ENCODE measurements at regions not wholly inside any gene's neighbourhood (a gene's known extent, or its start where the extent isn't known, plus 50 kb on each side); places are given as distances from the start of the nearest gene placed in this dataset.

DNA sequence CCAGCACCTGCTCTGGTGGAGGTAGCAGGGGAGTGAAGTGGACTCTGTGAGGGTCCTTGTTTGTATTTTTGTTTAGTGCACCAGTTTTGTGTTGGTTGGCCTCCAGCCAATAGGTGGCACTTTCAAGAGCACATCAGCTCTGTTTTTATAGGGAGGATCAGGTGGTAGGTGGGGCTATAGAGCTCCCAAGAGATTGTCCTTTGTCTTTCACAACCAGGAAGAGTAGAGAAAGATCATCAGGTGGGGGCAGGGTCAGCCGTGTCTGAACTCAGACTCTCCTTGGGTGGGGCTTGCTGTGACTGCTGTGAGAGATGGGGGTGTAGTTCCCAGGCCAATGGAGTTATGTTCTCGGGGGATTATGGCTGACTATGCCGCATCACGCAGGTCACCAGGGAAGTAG lies 159.8 kb downstream of the ZNF326 start:
- peaks cover 2 to 6% of the 10 kb centered on the region in 2 donors for H3K9me3 Mint-ChIP-seq
- H3K4me1 Mint-ChIP-seq (ENCODE audit: low read depth in 2 of 2), result no peaks in the 10 kb centered on the region
- peaks cover 14 to 26% of the 10 kb centered on the region in 2 donors for H3K27me3 Mint-ChIP-seq
- H3K36me3 Mint-ChIP-seq (ENCODE audit: insufficient read depth), result no peaks in the 10 kb centered on the region
- H3K27ac Mint-ChIP-seq, result no peak overlapping the region
- ATAC-seq (replicated peaks) (no peak), DNase-seq (no peak)
- no peak overlapping the region for H3K4me3 Mint-ChIP-seq

DNA sequence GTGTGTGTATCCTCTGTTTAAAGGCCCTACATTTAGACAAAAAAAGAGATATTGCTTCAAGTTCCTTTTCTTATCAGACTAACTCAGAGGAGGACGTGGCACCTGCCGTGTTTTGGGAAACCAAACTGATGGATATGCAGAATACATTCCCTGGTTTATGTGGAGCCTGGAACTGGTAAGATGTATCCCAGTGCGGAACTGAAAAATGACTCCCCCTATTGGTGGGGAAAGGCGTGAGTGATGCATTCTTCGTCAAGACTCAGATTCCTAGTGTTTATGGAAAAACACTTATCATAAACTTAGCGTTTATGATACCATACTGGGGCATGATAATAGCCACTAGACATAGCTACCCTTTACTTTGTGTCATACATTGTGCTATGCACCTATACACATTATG lies 154.2 kb downstream of the ZNF326 start:
- H3K4me1 Mint-ChIP-seq (ENCODE audit: low read depth in 2 of 2), result no peaks in the 10 kb centered on the region
- no peak overlapping the region for H3K4me3 Mint-ChIP-seq
- DNase-seq, result no peak
- H3K36me3 Mint-ChIP-seq (ENCODE audit: insufficient read depth), result no peaks in the 10 kb centered on the region
- H3K9me3 Mint-ChIP-seq, result peaks cover 2 to 6% of the 10 kb centered on the region in 2 donors
- H3K27me3 Mint-ChIP-seq, result peaks cover 0 to 7% of the 10 kb centered on the region in 2 donors
- no peak overlapping the region for H3K27ac Mint-ChIP-seq
- no peak for ATAC-seq (replicated peaks)

DNA sequence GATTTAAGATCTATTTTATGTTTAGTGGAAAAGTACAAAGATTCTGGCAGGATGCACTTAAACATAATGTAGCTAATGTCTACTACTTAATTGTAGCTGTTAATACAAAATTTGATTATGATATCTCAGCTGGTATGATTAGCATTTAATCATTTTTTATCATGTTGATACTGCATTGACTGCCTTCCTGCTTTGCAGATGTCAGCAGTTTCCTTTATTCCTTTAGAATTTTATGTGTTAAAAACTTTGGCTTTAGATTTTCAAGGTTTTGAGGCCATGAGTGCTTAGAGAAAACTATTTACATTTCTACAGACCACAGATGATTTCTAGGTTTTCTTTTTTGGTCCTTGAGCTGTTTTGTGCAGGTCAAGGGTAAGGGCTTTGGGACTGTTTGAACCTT lies 152.2 kb downstream of the ZNF326 start:
- no peaks in the 10 kb centered on the region for H3K4me1 Mint-ChIP-seq (ENCODE audit: low read depth in 2 of 2)
- H3K9me3 Mint-ChIP-seq, result peaks cover 2 to 6% of the 10 kb centered on the region in 2 donors
- no peaks in the 10 kb centered on the region for H3K36me3 Mint-ChIP-seq (ENCODE audit: insufficient read depth)
- no peak for ATAC-seq (replicated peaks)
- no peak overlapping the region for H3K4me3 Mint-ChIP-seq
- no peak overlapping the region for H3K27ac Mint-ChIP-seq
- peaks cover 0 to 7% of the 10 kb centered on the region in 2 donors for H3K27me3 Mint-ChIP-seq
- no peak for DNase-seq

DNA sequence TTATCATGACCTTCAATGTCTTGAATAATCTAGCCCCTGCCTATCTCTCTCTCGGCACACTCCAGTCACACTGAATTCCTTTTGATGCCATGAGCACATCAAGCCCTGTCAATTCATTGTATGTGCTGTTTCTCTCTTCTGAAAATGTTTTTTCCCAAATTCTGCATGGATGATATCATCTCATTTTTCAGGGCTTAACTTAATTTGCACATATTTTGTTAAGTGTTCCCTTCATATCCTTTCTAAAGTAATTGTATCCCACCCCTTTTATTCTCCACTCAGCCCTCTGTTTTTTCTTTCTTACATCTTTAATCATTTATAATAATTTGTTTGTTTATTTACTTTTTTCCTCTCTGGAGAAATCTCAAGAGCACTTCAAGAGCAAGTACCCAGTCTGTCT lies 149.9 kb downstream of the ZNF326 start:
- DNase-seq (no peak), ATAC-seq (replicated peaks) (no peak)
- Mint-ChIP-seq H3K9me3 (peaks cover 0 to 7% of the 10 kb centered on the region in 2 donors), H3K36me3 (ENCODE audit: insufficient read depth) (no peaks in the 10 kb centered on the region), H3K4me3 (no peak overlapping the region), H3K4me1 (ENCODE audit: low read depth in 2 of 2) (no peaks in the 10 kb centered on the region), H3K27me3 (peaks cover 0 to 7% of the 10 kb centered on the region in 2 donors), H3K27ac (no peak overlapping the region)

DNA sequence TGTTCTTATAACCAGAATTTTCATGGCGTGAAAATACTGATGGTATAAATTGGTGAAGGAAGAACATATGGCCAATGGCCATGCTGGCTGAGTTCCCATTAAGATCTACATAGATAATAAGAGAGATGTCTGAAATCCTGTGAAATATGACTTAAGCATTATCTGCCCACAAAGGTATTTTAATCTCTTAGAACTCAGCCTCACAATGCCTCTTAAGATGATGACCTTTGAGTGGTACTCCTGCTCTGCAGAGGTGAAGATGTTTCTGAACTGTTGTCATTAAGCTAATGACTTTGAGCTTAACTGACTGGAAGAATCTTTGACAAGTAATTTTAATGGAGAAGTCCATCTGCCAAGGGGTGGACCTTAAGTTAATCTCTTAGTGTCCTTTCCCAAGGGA lies 148.7 kb downstream of the ZNF326 start:
- Mint-ChIP-seq H3K9me3 (peaks cover 0 to 7% of the 10 kb centered on the region in 2 donors), H3K4me3 (no peak overlapping the region), H3K36me3 (ENCODE audit: insufficient read depth) (no peaks in the 10 kb centered on the region), H3K27me3 (peaks cover 0 to 7% of the 10 kb centered on the region in 2 donors), H3K27ac (no peak overlapping the region), H3K4me1 (ENCODE audit: low read depth in 2 of 2) (no peaks in the 10 kb centered on the region)
- DNase-seq (no peak), ATAC-seq (replicated peaks) (no peak)

DNA sequence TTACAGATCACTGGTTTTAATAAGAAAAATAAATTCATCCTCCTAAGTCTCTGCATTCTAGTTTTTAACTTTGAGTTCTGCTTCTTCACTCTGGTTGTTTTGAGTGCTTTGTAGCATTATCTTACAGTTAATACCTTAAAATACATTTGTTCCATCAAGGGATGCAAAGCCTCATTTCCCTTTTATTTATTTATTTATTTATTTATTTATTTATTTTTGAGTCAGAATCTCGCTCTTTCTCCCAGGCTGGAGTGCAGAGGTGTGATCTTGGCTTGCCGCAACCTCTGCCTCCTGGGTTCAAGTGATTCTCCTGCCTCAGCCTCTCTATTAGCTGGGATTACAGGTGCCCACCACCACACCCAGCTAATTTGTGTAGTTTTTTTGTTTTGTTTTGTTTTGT lies 147.8 kb downstream of the ZNF326 start:
- ATAC-seq (replicated peaks), result no peak
- H3K36me3 Mint-ChIP-seq (ENCODE audit: insufficient read depth), result no peaks in the 10 kb centered on the region
- H3K27me3 Mint-ChIP-seq, result peaks cover 0 to 3% of the 10 kb centered on the region in 2 donors
- no peaks in the 10 kb centered on the region for H3K4me1 Mint-ChIP-seq (ENCODE audit: low read depth in 2 of 2)
- H3K4me3 Mint-ChIP-seq, result no peak overlapping the region
- no peak for DNase-seq
- H3K9me3 Mint-ChIP-seq, result peaks cover 0 to 7% of the 10 kb centered on the region in 2 donors
- H3K27ac Mint-ChIP-seq, result no peak overlapping the region

DNA sequence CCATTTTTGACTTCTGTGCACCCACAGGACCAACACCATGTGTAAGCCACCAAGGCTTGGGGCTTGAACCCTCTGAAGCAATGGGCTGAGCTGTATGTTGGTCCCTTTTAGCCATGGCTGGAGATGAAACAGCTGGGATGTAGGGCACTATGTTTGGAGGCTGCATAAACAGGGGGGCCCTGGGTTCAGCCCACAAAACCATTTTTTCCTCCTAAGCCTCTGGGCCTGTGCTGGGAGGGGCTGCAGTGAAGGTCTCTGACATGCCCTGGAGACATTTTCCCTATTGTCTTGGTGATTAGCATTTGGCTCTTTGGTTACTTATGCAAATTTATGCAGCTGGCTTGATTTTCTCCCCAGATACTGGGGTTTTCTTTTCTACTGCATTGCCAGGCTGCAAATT lies 144.9 kb downstream of the ZNF326 start:
- Mint-ChIP-seq H3K27me3 (peaks cover 5 to 8% of the 10 kb centered on the region in 2 donors), H3K27ac (no peak overlapping the region), H3K4me3 (no peak overlapping the region), H3K36me3 (ENCODE audit: insufficient read depth) (no peaks in the 10 kb centered on the region), H3K9me3 (peaks cover 0 to 7% of the 10 kb centered on the region in 2 donors), H3K4me1 (ENCODE audit: low read depth in 2 of 2) (no peaks in the 10 kb centered on the region)
- DNase-seq, result no peak
- ATAC-seq (replicated peaks), result no peak

DNA sequence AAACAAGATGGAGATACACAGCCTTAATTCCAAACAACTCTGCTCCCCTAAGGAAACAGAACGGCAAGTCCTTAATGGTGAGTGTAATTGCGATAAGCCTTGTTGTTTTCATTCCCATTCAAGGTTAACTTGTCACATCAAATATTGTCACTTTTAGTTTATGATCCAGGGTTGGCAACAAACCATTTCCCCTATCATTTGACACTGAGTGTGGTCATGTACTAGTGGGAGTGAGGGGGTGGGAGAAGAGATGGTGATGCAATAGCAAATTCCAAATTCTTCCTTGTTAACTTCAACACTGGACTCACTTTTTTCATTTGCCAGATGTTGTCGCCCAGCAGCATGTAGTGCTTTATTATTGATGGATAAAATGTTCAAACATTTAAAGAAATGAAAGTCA lies 140.4 kb downstream of the ZNF326 start:
- no peak overlapping the region for H3K4me3 Mint-ChIP-seq
- no peaks in the 10 kb centered on the region for H3K36me3 Mint-ChIP-seq (ENCODE audit: insufficient read depth)
- ATAC-seq (replicated peaks) (no peak), DNase-seq (no peak)
- H3K9me3 Mint-ChIP-seq, result peaks cover 0 to 2% of the 10 kb centered on the region in 2 donors
- H3K27me3 Mint-ChIP-seq, result peaks cover 12 to 37% of the 10 kb centered on the region in 2 donors
- no peaks in the 10 kb centered on the region for H3K4me1 Mint-ChIP-seq (ENCODE audit: low read depth in 2 of 2)
- no peak overlapping the region for H3K27ac Mint-ChIP-seq

DNA sequence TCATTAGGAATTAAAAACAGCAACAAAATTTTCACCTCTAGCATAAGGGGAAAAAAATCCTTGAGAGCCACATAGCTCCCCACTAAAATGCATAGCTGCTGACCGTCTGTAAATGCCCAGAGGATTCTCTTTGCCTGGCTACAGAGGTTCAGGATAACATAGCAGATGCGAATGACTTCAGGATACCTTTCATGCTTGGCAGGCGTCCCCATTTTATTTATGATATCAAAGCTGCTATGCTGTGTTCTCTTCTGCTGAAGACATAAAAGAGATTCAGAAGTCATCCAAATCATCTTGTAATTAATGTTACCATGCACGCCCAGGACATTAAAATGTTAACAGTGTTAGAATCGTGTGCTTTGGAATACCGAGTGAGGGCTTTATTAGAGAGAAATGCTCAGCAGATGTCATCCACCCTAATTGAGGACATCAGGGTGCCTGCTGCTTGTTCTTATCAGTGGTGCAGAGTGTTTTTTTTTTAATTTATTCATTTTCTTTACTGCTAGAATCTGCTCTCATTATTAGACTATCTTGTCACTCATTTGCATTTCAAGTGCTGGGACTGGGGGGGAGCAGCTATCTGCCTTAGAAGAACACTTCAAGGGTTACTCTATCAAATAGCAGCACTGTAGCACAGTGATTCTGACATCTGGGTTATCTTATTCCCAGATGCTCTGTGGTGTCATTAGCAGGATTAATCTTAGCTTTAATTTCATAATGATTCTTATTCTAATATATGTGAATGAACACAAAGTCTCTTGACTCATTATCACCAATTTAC lies 139.5 kb downstream of the ZNF326 start:
- Mint-ChIP-seq H3K4me3 (no peak overlapping the region), H3K9me3 (no peaks in the 10 kb centered on the region), H3K4me1 (ENCODE audit: low read depth in 2 of 2) (no peaks in the 10 kb centered on the region), H3K36me3 (ENCODE audit: insufficient read depth) (no peaks in the 10 kb centered on the region), H3K27me3 (peaks cover 12 to 42% of the 10 kb centered on the region in 2 donors), H3K27ac (no peak overlapping the region)
- ATAC-seq (replicated peaks), result no peak
- DNase-seq, result no peak

DNA sequence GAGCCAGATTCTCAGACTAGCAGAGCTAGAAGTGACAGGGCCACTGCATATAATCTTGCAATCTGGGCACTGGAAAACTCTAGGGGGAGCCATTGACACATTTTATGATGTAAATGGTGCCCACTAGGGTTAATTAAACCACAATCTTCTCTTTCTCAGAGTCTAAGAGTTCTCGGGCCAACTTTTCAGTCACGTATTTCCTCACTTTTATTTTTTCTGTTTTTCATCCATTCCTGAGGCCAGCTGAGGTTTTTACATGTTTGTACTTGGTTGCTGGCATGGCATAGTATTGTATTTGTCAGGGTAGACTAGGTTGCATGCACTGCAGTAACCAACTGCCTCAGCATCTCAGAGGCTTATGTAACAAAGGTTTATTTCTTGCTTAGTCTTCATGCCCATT lies 138.2 kb downstream of the ZNF326 start:
- Mint-ChIP-seq H3K36me3 (ENCODE audit: insufficient read depth) (no peaks in the 10 kb centered on the region), H3K27me3 (peaks cover 19 to 42% of the 10 kb centered on the region in 2 donors), H3K9me3 (no peaks in the 10 kb centered on the region), H3K4me1 (ENCODE audit: low read depth in 2 of 2) (no peaks in the 10 kb centered on the region), H3K4me3 (no peak overlapping the region), H3K27ac (no peak overlapping the region)
- ATAC-seq (replicated peaks), result no peak
- no peak for DNase-seq

DNA sequence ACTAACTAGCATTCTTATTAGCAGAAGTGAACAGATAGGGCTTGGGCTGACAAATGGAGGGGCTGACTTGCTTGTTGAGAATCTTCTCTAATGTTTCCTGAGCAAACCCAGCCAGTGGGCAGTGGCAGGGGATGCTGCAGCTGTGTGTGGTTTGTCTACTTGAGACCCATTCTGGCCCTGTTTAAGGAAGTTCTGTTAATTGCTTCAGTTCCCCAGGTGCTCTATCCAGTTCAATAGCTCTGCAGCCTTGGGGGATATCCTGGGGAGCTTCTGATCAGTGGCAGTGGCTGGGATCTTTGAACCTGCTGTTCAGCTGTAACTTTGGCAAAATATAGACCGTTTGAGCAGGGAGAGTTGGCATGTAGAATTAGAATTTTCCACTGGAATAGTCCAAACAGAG lies 137.4 kb downstream of the ZNF326 start:
- DNase-seq, result no peak
- H3K9me3 Mint-ChIP-seq, result no peaks in the 10 kb centered on the region

DNA sequence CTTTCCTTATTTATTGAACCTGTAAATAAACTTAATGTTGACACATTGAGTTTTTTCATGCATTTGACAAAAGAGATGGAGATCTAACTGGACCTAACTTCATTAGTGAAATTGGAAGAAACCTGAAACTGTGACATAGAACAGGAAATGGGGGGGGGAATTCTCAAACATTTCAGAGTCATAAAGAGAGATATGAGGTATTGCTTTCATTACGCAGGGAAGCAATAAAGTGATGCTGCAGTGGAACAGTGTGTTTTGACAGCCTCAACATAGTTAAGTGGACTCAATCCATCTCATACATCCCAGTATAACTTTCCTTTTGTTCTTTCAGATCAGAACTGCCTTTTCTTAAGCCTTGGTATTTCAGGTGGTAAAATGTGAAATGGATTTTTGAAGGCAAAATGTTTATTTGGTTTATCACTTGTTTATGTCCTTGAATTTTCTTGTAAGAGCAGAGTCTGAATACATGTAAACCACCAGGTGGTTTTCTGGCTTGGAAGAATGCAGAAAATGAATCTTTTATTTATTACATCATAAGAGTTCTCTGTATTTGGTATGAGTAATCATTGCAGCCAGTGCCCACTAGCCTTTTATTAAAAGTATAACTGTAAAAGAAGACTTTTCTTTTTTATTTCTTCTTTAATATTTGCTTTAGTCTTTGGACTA lies 132.5 kb downstream of the ZNF326 start:
- Mint-ChIP-seq H3K4me1 (ENCODE audit: low read depth in 2 of 2) (no peaks in the 10 kb centered on the region), H3K27me3 (peaks cover 32 to 42% of the 10 kb centered on the region in 2 donors)

More for the DNA sequence above, 137.4 kb downstream of the ZNF326 start:
- H3K4me1 Mint-ChIP-seq (ENCODE audit: low read depth in 2 of 2), result no peaks in the 10 kb centered on the region
- no peaks in the 10 kb centered on the region for H3K36me3 Mint-ChIP-seq (ENCODE audit: insufficient read depth)
- H3K27me3 Mint-ChIP-seq, result peaks cover 16 to 37% of the 10 kb centered on the region in 2 donors
- no peak overlapping the region for H3K4me3 Mint-ChIP-seq
- no peak for ATAC-seq (replicated peaks)
- no peak overlapping the region for H3K27ac Mint-ChIP-seq

DNA sequence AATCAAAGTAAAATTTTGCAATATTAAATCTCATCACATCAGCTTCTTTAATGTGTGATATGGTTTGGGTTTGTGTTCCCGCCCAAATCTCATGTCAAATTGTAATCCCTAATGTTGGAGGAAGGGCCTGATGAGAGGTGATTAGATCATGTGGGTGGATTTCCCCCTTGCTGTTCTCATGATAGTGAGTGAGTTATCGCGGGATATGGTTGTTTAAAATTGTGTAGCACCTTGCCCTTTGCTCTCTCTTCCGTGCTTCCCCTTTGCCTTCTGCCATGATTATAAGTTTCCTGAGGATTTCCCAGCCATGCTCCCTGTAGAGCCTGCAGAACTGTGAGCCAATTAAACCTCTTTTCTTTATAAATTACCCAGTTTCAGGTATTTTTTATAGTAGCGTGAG lies 131.9 kb downstream of the ZNF326 start:
- Mint-ChIP-seq H3K9me3 (no peaks in the 10 kb centered on the region), H3K4me3 (no peak overlapping the region), H3K4me1 (ENCODE audit: low read depth in 2 of 2) (no peaks in the 10 kb centered on the region), H3K36me3 (ENCODE audit: insufficient read depth) (no peaks in the 10 kb centered on the region), H3K27ac (no peak overlapping the region), H3K27me3 (peaks cover 32 to 43% of the 10 kb centered on the region in 2 donors)
- no peak for ATAC-seq (replicated peaks)
- DNase-seq, result no peak

More for the DNA sequence above, 132.5 kb downstream of the ZNF326 start:
- no peak overlapping the region for H3K4me3 Mint-ChIP-seq
- ATAC-seq (replicated peaks) (no peak), DNase-seq (no peak)
- H3K27ac Mint-ChIP-seq, result no peak overlapping the region
- no peaks in the 10 kb centered on the region for H3K9me3 Mint-ChIP-seq
- H3K36me3 Mint-ChIP-seq (ENCODE audit: insufficient read depth), result no peaks in the 10 kb centered on the region
